ENCODE measurements at regions not wholly inside any gene's neighbourhood (a gene's known extent, or its start where the extent isn't known, plus 50 kb on each side); places are given as distances from the start of the nearest gene placed in this dataset.
A peak's percentile ranks its signal among the peaks of the same experiment; 100 is the strongest.

- no peak for ATAC-seq
- intact Hi-C loops (cut with DNase I): no loop called here
- DNase-seq: no peak
Measured at GRCh38 chr2:34387536-34387935, 788.4 kb upstream of the FAM98A start.

DNA sequence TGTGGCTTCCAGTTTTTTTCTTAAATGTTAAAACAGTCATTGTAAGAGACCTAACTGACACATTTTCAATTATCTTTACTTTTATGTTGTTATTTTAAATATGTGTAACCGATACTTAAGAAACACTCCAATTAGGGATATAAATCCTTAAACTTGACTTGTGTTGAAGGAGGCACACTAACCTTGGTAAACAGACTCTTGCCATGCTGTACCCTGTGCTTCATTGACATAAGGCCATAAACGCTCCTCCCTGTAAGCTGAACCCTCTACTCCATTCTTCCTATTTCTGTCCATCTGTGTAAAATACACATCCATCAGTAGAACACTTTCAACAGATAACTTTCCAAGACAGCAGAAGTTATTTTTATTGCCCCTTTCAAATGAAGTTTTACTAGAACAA is 780.5 kb upstream of the FAM98A start:
- DNase-seq (no peak), ATAC-seq (no peak)
- intact Hi-C loops (cut with DNase I): no loop called here

GRCh38 chr2:34373586-34374233 is 774.6 kb upstream of the FAM98A start:
- intact Hi-C loops (cut with DNase I): no loop called here
- DNase-seq (no peak), ATAC-seq (no peak)

- DNase-seq: no peak
- intact Hi-C loops (cut with DNase I): no loop called here
- no peak for ATAC-seq
Measured at GRCh38 chr2:34372967-34373366, 773.9 kb upstream of the FAM98A start.

- DNase-seq: no peak
- ATAC-seq: no peak
Measured at GRCh38 chr2:34371711-34372110, 772.6 kb upstream of the FAM98A start.

DNA sequence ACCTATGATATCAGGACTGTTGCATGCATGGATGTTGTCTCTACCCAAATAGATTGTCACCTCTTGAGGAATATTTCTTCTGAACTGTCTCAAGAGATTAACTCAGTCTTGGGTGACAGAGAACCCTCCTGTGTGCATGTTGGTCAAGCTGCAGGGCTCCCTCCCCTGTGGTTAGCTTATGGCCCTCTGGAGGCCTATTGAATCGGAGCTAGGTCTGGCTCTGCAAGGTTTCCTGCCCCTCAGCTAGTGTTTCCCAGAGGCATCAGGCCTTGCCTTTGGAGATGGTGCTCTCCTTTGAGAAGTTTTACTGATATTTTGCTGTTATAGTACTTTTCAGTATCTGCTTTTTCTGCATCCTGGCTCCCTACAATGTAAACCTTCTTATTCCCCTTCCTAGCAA is 769.2 kb upstream of the FAM98A start:
- intact Hi-C loops (cut with DNase I): no loop called here
- DNase-seq: no peak
- no peak for ATAC-seq

More at GRCh38 chr2:34371711-34372110, 772.6 kb upstream of the FAM98A start:
- intact Hi-C loops (cut with DNase I): no loop called here

- DNase-seq (no peak), ATAC-seq (no peak)
- intact Hi-C loops (cut with DNase I): no loop called here
Measured at GRCh38 chr2:34365932-34366331, 766.8 kb upstream of the FAM98A start.

GRCh38 chr2:34365512-34365911 is 766.4 kb upstream of the FAM98A start:
- intact Hi-C loops (cut with DNase I): no loop called here
- no peak for ATAC-seq
- no peak for DNase-seq

DNA sequence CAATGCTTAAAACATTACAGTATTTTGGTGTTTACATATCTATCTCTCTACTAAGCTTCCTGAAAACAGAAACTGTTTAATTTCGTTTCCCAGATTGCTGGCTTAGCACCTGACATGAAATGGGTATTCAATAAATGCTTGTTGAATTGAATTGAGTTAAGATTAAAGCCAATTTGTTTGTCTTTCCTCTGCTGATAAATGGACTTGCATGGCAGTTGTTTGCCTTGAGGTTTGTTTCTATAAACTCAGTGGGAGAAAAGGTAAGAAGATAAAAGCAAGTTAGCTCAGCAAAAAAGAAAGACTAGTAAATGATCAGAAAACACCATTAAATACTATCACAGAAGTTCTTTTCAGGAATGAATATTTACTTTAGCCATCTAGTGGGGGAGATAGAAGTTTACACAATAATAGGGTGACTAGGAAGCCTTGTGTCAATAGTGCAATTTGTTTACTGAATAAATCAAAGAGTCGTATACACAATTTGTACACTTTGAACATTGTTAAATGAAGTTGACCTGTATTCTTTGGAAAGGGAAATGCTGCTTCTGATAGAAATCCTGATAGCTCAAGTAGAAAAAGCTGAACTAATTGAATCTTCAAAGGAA is 754.5 kb upstream of the FAM98A start:
- ATAC-seq (no peak), DNase-seq (no peak)
- intact Hi-C loops (cut with DNase I): no loop called here

- intact Hi-C loops (cut with DNase I): no loop called here
- ATAC-seq: no peak
- DNase-seq: no peak
Measured at GRCh38 chr2:34349527-34349926, 750.4 kb upstream of the FAM98A start.

GRCh38 chr2:34345030-34345429 is 745.9 kb upstream of the FAM98A start:
- ATAC-seq: no peak
- DNase-seq: no peak

DNA sequence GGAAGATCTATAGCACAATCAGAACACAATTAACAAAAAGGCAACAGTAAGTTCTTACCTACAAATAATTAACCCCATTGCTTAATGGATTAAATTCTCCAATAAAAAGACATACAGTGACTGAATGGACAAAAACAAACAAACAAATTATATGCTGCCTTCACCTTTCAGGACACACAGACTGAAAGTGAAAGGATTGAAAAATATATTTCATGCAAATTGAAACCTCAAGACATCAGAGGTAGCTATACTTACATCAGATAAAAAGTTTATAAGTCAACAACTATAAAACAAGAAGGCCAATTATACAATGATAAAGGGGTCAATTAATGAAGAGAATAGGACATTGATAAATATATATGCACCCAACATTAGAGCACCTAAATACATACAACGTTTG is 741.2 kb upstream of the FAM98A start:
- no peak for DNase-seq
- no peak for ATAC-seq
- intact Hi-C loops (cut with DNase I): no loop called here

More at GRCh38 chr2:34345030-34345429, 745.9 kb upstream of the FAM98A start:
- intact Hi-C loops (cut with DNase I): no loop called here

GRCh38 chr2:34337735-34338134 is 738.6 kb upstream of the FAM98A start:
- intact Hi-C loops (cut with DNase I): no loop called here
- DNase-seq (no peak), ATAC-seq (no peak)

DNA sequence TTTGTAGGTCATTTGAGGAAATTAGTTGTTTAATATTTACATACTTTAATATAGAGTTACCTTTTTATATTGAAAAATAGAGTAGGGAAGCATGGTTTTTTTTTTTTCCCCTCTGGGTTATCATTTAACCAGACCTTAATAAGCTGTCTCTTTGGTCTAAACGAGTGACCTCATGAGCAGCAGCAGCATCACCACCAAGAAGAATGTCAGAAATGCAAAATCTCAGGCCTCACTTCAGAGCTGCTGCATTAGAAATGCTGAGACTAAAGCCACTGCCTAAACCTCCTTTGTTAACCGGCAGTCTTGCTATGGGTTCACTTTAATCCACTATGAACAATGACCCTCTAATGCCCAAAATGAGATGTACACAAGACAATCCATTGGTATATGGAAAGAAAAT is 733.7 kb upstream of the FAM98A start:
- intact Hi-C loops (cut with DNase I): no loop called here
- ATAC-seq (no peak), DNase-seq (no peak)

DNA sequence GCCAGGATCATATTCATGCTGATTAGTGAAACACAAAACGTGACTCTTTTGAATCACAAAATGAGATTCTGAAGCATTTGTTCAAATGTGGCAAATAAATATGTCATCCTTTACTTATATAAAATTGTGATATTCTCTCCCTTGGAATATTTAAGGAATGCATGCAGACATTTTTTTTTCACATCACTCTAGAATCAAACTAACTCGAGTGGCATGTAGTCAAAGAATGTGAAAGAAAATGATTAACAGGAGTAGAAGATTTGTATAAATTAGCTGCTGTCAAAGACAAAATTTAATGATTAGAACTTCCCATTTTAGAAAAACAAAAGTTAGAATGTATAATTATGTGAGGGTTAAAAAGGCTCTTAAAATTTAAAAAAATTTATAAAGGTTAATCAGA is 721.0 kb upstream of the FAM98A start:
- DNase-seq: no peak
- intact Hi-C loops (cut with DNase I): no loop called here

DNA sequence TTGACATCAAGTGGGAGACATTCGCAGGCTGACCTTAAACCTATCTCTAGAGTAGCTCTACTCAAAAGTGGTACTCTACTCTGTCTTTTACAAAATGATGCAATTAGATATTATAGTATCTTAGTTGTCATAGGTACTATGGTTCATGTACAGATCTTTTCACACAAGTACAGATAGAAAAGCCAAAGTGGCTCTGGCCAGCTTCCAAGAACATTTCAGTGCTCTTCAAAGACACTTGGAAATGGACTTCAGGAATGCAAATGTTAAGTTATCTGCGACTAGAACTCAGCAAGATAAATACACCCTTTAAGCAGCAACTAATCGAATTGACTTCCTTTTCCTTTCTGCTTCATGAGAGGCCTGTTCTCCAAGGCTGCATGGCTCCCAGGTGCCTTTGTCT is 718.7 kb upstream of the FAM98A start:
- DNase-seq (peak; percentile 16), ATAC-seq (peak in 1 of 2 donors; percentile 15)
- intact Hi-C loops (cut with DNase I): no loop called here

More for the DNA sequence above, 721.0 kb upstream of the FAM98A start:
- no peak for ATAC-seq

- intact Hi-C loops (cut with DNase I): no loop called here
- ATAC-seq: no peak
Measured at GRCh38 chr2:34316788-34317187, 717.7 kb upstream of the FAM98A start.

GRCh38 chr2:34311816-34312215 is 712.7 kb upstream of the FAM98A start:
- DNase-seq: no peak
- intact Hi-C loops (cut with DNase I): no loop called here
- ATAC-seq: no peak

More at GRCh38 chr2:34316788-34317187, 717.7 kb upstream of the FAM98A start:
- DNase-seq: no peak

- ATAC-seq (no peak), DNase-seq (no peak)
- intact Hi-C loops (cut with DNase I): no loop called here
Measured at GRCh38 chr2:34308140-34308539, 709.0 kb upstream of the FAM98A start.

DNA sequence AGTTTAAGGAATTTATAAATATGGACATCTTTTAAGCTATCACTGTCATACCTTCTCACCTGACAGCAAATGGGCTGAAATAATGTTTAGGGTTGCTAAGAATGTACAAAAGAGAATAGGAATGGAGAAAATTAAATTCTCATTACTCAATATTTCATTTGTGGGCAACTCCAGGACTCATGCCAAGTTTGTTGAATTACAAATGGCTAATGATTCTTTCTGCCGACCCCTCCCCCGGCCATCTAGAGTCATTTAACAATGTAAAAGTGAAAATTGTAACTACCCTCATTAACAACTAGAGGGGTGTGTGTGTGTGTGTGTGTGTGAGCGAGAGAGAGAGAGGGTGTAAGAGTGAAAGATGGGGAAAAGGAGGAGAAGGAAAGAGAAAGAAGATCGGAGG is 708.5 kb upstream of the FAM98A start:
- no peak for ATAC-seq
- DNase-seq: no peak
- intact Hi-C loops (cut with DNase I): no loop called here

DNA sequence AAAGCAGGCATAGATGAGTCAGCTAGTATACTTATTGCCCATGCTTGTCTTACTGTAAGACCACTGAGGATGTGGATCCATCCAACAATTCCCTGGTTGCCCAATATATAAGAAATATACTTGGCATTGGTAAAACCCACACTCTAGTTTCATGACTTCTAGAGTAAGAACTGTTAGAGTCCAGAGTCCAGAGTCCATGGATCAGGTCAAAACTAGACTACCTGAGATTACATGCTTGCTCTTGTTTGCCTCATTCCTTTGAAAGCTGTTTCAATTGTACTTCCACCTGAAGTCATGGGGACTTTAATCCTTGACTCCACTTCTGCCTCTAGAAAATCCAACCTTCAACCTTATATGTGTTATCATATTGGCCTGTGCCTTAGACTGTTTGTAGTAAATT is 707.6 kb upstream of the FAM98A start:
- no peak for DNase-seq
- ATAC-seq: no peak
- intact Hi-C loops (cut with DNase I): no loop called here
